Sigmoid colon (tissue), 6 donors: ENCODE measurements at regions not wholly inside any gene's neighbourhood (a gene's known extent, or its start where the extent isn't known, plus 50 kb on each side); places are given as distances from the start of the nearest gene placed in this dataset.

Experiments used
- DNase-seq: peaks from one replicate; pipeline ENCODE4 v3.0.0-alpha.2; 2019
- H3K27ac ChIP-seq, 4 donors: fragments of 200-600 bp; sonication (generic); one replicate each; pipeline ENCODE4 v1.5.1; 2016 to 2019; ENCODE audit warnings: mild to moderate bottlenecking in 1 of 4
- H3K27me3 ChIP-seq, 3 donors: fragments of 200-600 bp; sonication (generic); one replicate each; pipeline ENCODE4 v1.5.1; 2019; ENCODE audit warnings: mild to moderate bottlenecking in 1 of 3
- H3K36me3 ChIP-seq, 4 donors: fragments of 200-600 bp; sonication (generic); one replicate each; pipeline ENCODE4 v1.5.1; 2016 to 2019
- H3K4me1 ChIP-seq, 4 donors: fragments of 200-600 bp; sonication (generic); one replicate each; pipeline ENCODE4 v1.5.1; 2017 to 2019
- H3K4me3 ChIP-seq, 4 donors: fragments of 200-600 bp; sonication (generic); one replicate each; pipeline ENCODE4 v1.5.1; 2017 to 2019; ENCODE audit warnings: mild to moderate bottlenecking in 2 of 4, moderate library complexity in 1 of 4
- H3K9me3 ChIP-seq, 4 donors: fragments of 200-600 bp in 3 of 4; sonication (generic) in 3 of 4; one replicate each; pipeline versions ENCODE4 v1.5.1 to v1.6.1; 2013 to 2019
- EP300 ChIP-seq, 4 donors: sonication (generic); formaldehyde crosslinking; IDR thresholded peaks; one replicate each; pipeline ENCODE4 v1.6.1; 2017; ENCODE audit warnings: antibody characterized with exemption in 4 of 4
- POLR2A ChIP-seq, 2 donors: fragments of 450-650 bp; IDR thresholded peaks; one replicate each; pipeline ENCODE4 v1.6.1; 2016; ENCODE audit warnings: antibody characterized with exemption in 2 of 2, mild to moderate bottlenecking in 2 of 2, moderate library complexity in 2 of 2
- POLR2AphosphoS5 ChIP-seq, 4 donors: sonication (generic); formaldehyde crosslinking; IDR thresholded peaks; one replicate each; pipeline ENCODE4 v1.6.1; 2017; ENCODE audit warnings: antibody characterized with exemption in 4 of 4
- WGBS, 2 donors: extraction: QIAGEN DNeasy Blood & Tissue Kit; methylation state at CpG; one replicate each; pipeline ENCODE4 v1.1.7; 2013; 5-methylcytosine and 5-hydroxymethylcytosine counted together
- intact Hi-C: fragments of 100-400 bp; cut with DNase I; formaldehyde crosslinking; loops from one replicate; pipeline ENCODE4 v1.15.1; 2023
- TF ChIP-seq, protein P1 (sequence below), 4 experiments: fragments of 450-650 bp in 3 of 4; fragments of 200-600 bp in 1 of 4; IDR thresholded peaks; one replicate each; pipeline ENCODE4 v1.5.1; 2016 to 2019; ENCODE audit warnings: antibody characterized with exemption in 4 of 4, mild to moderate bottlenecking in 3 of 4, moderate library complexity in 2 of 4
- donor health status: healthy with polysubstance abuse.
- donor health status: healthy.

- H3K9me3 ChIP-seq, result no peaks in the 10 kb centered on the region
- peak in 1 of 4 donors; percentile 51 for TF ChIP-seq POLR2AphosphoS5 (IDR thresholded peaks at IDR 0.05)
- TF ChIP-seq, protein P1, sequence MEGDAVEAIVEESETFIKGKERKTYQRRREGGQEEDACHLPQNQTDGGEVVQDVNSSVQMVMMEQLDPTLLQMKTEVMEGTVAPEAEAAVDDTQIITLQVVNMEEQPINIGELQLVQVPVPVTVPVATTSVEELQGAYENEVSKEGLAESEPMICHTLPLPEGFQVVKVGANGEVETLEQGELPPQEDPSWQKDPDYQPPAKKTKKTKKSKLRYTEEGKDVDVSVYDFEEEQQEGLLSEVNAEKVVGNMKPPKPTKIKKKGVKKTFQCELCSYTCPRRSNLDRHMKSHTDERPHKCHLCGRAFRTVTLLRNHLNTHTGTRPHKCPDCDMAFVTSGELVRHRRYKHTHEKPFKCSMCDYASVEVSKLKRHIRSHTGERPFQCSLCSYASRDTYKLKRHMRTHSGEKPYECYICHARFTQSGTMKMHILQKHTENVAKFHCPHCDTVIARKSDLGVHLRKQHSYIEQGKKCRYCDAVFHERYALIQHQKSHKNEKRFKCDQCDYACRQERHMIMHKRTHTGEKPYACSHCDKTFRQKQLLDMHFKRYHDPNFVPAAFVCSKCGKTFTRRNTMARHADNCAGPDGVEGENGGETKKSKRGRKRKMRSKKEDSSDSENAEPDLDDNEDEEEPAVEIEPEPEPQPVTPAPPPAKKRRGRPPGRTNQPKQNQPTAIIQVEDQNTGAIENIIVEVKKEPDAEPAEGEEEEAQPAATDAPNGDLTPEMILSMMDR (IDR thresholded peaks at IDR 0.05), result no peak
- H3K27ac ChIP-seq, result peak overlapping the region in 2 of 4 donors; percentile 25 to 28
- 94 to 95% methylated on average over 8 of the region's 8 CpGs for WGBS, 2 donors
- H3K4me1 ChIP-seq, result peaks cover 0 to 13% (median 10%) of the 10 kb centered on the region in 4 donors
- DNase-seq, result no peak
- intact Hi-C loops, result no loop called here
- no peaks in the 10 kb centered on the region for H3K27me3 ChIP-seq
- H3K36me3 ChIP-seq, result no peaks in the 10 kb centered on the region
- no peak overlapping the region for H3K4me3 ChIP-seq
Observed at GRCh38 chr13:40496035-40496810, 170.2 kb downstream of the FOXO1 start.

DNA sequence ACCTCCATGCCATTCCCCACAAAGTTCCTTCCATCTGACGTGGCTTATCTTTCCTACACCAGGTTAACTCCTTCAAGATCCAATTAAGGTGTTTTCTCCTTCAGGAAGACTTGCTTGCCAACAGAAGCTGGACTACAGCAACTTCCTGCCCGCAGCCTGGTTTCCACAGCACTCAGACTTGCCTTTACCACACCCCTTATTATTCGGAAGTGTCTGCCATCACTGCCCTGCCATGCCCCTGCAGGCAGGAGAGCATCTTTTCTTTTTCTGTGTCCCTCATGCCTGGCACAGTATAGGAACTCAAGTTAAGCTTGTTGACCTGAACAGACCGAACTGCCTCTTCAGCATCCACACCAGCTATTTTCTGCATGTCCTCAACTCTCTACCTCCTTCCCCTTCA is 168.0 kb downstream of the FOXO1 start:
- TF ChIP-seq EP300 (IDR thresholded peaks at IDR 0.05) (no peak), POLR2A (IDR thresholded peaks at IDR 0.05) (no peak), POLR2AphosphoS5 (IDR thresholded peaks at IDR 0.05) (no peak)
- TF ChIP-seq, protein P1 (IDR thresholded peaks at IDR 0.05), result no peak

GRCh38 chr13:40502236-40502635 is 164.2 kb downstream of the FOXO1 start:
- intact Hi-C loops, result no loop called here
- Histone ChIP-seq H3K27me3 (no peaks in the 10 kb centered on the region), H3K9me3 (no peaks in the 10 kb centered on the region), H3K4me3 (no peak overlapping the region), H3K36me3 (no peaks in the 10 kb centered on the region), H3K4me1 (peaks cover 0 to 19% (median 13%) of the 10 kb centered on the region in 4 donors), H3K27ac (peak overlapping the region in 1 of 4 donors; percentile 25)
- TF ChIP-seq POLR2A (IDR thresholded peaks at IDR 0.05) (no peak), EP300 (IDR thresholded peaks at IDR 0.05) (no peak), POLR2AphosphoS5 (IDR thresholded peaks at IDR 0.05) (peak in 1 of 4 donors; percentile 31)
- TF ChIP-seq, protein P1 (IDR thresholded peaks at IDR 0.05), result no peak
- WGBS, 2 donors, result 75 to 80% methylated on average over 3 of the region's 3 CpGs
- DNase-seq, result no peak

More for the DNA sequence above, 168.0 kb downstream of the FOXO1 start:
- 77 to 87% methylated on average over 4 of the region's 4 CpGs for WGBS, 2 donors
- Histone ChIP-seq H3K4me1 (peaks cover 0 to 29% (median 22%) of the 10 kb centered on the region in 4 donors), H3K27ac (no peak overlapping the region), H3K27me3 (no peaks in the 10 kb centered on the region), H3K36me3 (no peaks in the 10 kb centered on the region), H3K4me3 (no peak overlapping the region), H3K9me3 (no peaks in the 10 kb centered on the region)
- intact Hi-C loops, result no loop called here
- DNase-seq, result no peak

GRCh38 chr13:40503011-40503410 is 163.4 kb downstream of the FOXO1 start:
- Histone ChIP-seq H3K4me1 (peaks cover 0 to 22% (median 15%) of the 10 kb centered on the region in 4 donors), H3K36me3 (no peaks in the 10 kb centered on the region), H3K27ac (peak overlapping the region in 1 of 4 donors; percentile 25), H3K4me3 (no peak overlapping the region), H3K27me3 (no peaks in the 10 kb centered on the region), H3K9me3 (no peaks in the 10 kb centered on the region)
- DNase-seq, result no peak
- intact Hi-C loops, result no loop called here
- TF ChIP-seq EP300 (IDR thresholded peaks at IDR 0.05) (no peak), POLR2AphosphoS5 (IDR thresholded peaks at IDR 0.05) (no peak)
- WGBS, 2 donors, result 80 to 84% methylated on average over 2 of the region's 2 CpGs

- DNase-seq, result no peak
- intact Hi-C loops, result no loop called here
- no peak for TF ChIP-seq POLR2AphosphoS5 (IDR thresholded peaks at IDR 0.05)
- H3K27me3 ChIP-seq, result no peaks in the 10 kb centered on the region
- WGBS, 2 donors, result 92 to 96% methylated on average over 2 of the region's 2 CpGs
- H3K27ac ChIP-seq, result peak overlapping the region in 1 of 4 donors; percentile 25
- H3K36me3 ChIP-seq, result no peaks in the 10 kb centered on the region
- H3K9me3 ChIP-seq, result no peaks in the 10 kb centered on the region
- H3K4me1 ChIP-seq, result peaks cover 0 to 32% (median 24%) of the 10 kb centered on the region in 4 donors
- H3K4me3 ChIP-seq, result no peak overlapping the region
Observed at GRCh38 chr13:40503966-40504591, 162.4 kb downstream of the FOXO1 start.
